ENCODE measurements at regions not wholly inside any gene's neighbourhood (a gene's known extent, or its start where the extent isn't known, plus 50 kb on each side); places are given as distances from the start of the nearest gene placed in this dataset.

DNA sequence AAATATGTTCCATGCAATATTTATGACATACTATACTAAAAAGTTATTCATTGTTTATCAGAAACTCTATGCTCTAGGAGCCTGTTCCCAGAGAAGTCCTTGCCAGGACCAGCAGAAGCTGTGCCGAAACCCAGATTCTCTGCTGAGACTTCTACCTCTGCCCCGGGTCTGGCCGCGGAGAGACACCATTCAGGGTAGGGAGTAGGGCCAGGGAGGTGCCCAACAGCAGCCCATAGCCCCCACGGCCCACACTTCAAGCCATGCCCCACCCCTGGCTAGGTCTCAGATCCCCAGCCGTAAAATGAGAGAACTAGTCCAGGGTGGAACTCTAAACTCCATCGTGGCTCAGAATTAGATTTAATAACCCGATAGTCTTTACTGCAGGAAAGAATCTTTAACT is 102.9 kb downstream of the ZFP36L2 start:
- CTCF ChIA-PET: no interaction called here
- no TSS peak for BruUV-seq (replicated peaks)

DNA sequence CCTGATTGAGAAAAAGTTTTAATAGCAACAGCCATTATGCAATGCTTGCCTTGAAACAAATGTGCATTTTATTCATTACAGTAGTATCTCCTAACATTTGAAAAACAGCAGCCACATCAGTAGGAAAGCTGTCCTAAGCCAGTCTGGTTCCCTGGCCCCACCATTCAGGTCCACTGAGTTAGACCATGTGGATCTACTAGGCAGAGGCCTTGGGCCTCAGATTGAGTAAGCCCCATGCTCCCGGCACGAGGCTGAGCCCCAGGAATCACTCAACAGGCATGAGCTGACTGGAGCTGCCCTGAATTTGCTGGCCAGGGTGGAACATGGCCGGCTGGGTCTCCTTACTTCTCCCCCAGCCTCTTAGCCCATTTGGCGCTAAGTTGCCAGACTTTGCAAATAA is 103.4 kb downstream of the ZFP36L2 start:
- DNase-seq: no peak
- Mint-ChIP-seq H3K27me3 (ENCODE audit: unreplicated experiment) (no peaks in the 10 kb centered on the region), H3K4me1 (ENCODE audit: low read depth, unreplicated experiment) (peaks cover 2% of the 10 kb centered on the region), H3K4me3 (ENCODE audit: low read depth, unreplicated experiment) (no peak overlapping the region), H3K9me3 (ENCODE audit: low read depth, unreplicated experiment) (no peaks in the 10 kb centered on the region), H3K27ac (ENCODE audit: unreplicated experiment) (no peak overlapping the region), H3K36me3 (ENCODE audit: insufficient read depth, unreplicated experiment) (no peaks in the 10 kb centered on the region)
- intact Hi-C loops (cut with micrococcal nuclease; ENCODE audit: unreplicated experiment): no loop called here
- BruUV-seq (replicated peaks): no TSS peak
- CTCF ChIA-PET: no interaction called here
- TF ChIP-seq, protein P1, sequence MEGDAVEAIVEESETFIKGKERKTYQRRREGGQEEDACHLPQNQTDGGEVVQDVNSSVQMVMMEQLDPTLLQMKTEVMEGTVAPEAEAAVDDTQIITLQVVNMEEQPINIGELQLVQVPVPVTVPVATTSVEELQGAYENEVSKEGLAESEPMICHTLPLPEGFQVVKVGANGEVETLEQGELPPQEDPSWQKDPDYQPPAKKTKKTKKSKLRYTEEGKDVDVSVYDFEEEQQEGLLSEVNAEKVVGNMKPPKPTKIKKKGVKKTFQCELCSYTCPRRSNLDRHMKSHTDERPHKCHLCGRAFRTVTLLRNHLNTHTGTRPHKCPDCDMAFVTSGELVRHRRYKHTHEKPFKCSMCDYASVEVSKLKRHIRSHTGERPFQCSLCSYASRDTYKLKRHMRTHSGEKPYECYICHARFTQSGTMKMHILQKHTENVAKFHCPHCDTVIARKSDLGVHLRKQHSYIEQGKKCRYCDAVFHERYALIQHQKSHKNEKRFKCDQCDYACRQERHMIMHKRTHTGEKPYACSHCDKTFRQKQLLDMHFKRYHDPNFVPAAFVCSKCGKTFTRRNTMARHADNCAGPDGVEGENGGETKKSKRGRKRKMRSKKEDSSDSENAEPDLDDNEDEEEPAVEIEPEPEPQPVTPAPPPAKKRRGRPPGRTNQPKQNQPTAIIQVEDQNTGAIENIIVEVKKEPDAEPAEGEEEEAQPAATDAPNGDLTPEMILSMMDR (IDR thresholded peaks at IDR 0.05; ENCODE audit: unreplicated experiment): no peak

More for the DNA sequence above, 102.9 kb downstream of the ZFP36L2 start:
- DNase-seq: no peak
- H3K27ac Mint-ChIP-seq (ENCODE audit: unreplicated experiment): no peak overlapping the region
- peaks cover 7% of the 10 kb centered on the region for H3K4me1 Mint-ChIP-seq (ENCODE audit: low read depth, unreplicated experiment)
- H3K9me3 Mint-ChIP-seq (ENCODE audit: low read depth, unreplicated experiment): no peaks in the 10 kb centered on the region
- TF ChIP-seq, protein P1 (IDR thresholded peaks at IDR 0.05; ENCODE audit: unreplicated experiment): no peak
- intact Hi-C loops (cut with micrococcal nuclease; ENCODE audit: unreplicated experiment): no loop called here
- H3K27me3 Mint-ChIP-seq (ENCODE audit: unreplicated experiment): no peaks in the 10 kb centered on the region
- no peak overlapping the region for H3K4me3 Mint-ChIP-seq (ENCODE audit: low read depth, unreplicated experiment)
- no peaks in the 10 kb centered on the region for H3K36me3 Mint-ChIP-seq (ENCODE audit: insufficient read depth, unreplicated experiment)

DNA sequence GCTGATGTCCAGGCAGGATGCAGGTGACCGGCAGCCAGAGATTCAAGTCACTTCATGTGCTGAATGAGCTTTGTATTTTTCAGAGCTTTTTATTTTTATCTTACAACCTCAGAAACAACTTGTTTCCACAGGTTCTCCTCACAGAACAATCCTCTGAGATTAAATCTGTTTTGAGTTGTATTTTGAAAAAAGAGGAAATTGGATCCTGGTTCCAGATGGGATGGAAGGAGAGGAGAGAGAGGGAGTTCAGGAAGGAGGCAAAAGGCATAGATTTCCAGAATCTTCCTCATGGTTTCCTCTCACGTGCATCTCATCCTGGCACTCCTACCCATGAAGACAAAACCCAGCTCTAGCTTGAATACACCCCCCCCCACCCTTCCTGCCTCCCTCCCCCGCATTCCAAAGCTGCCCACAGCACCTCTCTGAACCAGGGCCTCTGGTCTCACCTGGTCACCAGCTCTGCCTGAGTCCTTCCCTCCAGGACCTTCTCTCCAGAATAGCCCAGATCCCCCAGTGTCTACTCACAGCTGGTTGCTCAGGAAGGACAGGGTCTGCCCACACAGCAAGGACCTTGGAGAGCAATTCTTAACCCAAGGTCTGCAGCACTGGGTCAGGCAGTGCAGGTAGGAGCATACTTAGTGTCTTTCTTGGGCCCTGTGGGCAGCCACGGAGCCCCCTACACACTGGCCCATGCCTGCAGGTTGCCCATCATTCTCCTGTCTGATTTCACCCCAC is 104.7 kb downstream of the ZFP36L2 start:
- Mint-ChIP-seq H3K4me3 (ENCODE audit: low read depth, unreplicated experiment) (no peak overlapping the region), H3K4me1 (ENCODE audit: low read depth, unreplicated experiment) (peaks cover 1% of the 10 kb centered on the region), H3K36me3 (ENCODE audit: insufficient read depth, unreplicated experiment) (no peaks in the 10 kb centered on the region), H3K9me3 (ENCODE audit: low read depth, unreplicated experiment) (no peaks in the 10 kb centered on the region), H3K27me3 (ENCODE audit: unreplicated experiment) (no peaks in the 10 kb centered on the region), H3K27ac (ENCODE audit: unreplicated experiment) (no peak overlapping the region)
- CTCF ChIA-PET: interaction anchor here (0.7 kb wide), 1 partner anchor 174 kb away, joined by 3 read pairs; no protein-coding TSS in a partner anchor
- no peak for DNase-seq
- TF ChIP-seq, protein P1 (IDR thresholded peaks at IDR 0.05; ENCODE audit: unreplicated experiment): no peak
- no TSS peak for BruUV-seq (replicated peaks)
- intact Hi-C loops (cut with micrococcal nuclease; ENCODE audit: unreplicated experiment): no loop called here

DNA sequence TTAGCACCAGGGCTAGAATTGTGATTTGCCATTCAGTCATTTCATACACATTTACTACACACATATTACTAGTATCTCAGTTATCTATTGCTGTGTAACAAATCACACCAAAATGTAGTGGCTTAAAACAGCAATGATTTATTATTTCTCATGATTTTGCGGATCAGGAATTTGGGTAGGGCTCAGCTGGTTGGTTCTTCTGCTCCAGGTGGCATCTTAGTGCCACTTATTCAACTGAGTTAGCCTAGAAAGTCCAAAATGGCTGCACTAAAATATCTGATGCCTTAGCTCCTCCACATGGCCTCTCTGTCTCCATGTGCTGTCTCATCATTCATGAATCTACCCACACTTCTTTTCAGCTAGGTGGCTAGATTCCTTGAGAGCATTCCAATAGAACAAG is 107.1 kb downstream of the ZFP36L2 start:
- TF ChIP-seq, protein P1 (IDR thresholded peaks at IDR 0.05; ENCODE audit: unreplicated experiment): no peak
- intact Hi-C loops (cut with micrococcal nuclease; ENCODE audit: unreplicated experiment): no loop called here
- Mint-ChIP-seq H3K27me3 (ENCODE audit: unreplicated experiment) (no peaks in the 10 kb centered on the region), H3K4me3 (ENCODE audit: low read depth, unreplicated experiment) (no peak overlapping the region), H3K36me3 (ENCODE audit: insufficient read depth, unreplicated experiment) (no peaks in the 10 kb centered on the region), H3K27ac (ENCODE audit: unreplicated experiment) (no peak overlapping the region), H3K9me3 (ENCODE audit: low read depth, unreplicated experiment) (no peaks in the 10 kb centered on the region), H3K4me1 (ENCODE audit: low read depth, unreplicated experiment) (peaks cover 17% of the 10 kb centered on the region)
- no TSS peak for BruUV-seq (replicated peaks)
- DNase-seq: no peak
- CTCF ChIA-PET: no interaction called here

All from Calu3 (cell line).